ENCODE measurements at regions not wholly inside any gene's neighbourhood (a gene's known extent, or its start where the extent isn't known, plus 50 kb on each side); places are given as distances from the start of the nearest gene placed in this dataset.
"Not testable (repeated sequence)": the region's sequence is repeated elsewhere in the genome, so short reads cannot be mapped to it uniquely, and the experiment has no call there.

DNA sequence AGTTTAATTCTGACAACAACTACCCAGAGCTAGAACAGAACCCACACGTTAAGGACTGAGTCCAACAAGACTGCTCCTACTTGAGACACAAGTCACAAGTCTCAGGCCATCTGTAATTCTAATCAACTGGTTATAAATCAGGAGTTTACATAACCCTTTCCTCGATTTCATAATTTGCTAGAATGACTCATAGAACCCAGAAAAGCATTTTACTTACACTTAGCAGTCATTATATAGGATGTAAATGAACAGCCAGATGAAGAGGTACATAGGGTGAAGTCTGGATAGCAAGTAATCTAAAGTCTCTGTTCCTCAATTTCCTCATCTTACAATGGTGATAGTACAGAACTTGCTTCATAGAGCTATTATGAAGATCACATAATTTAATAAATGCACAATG lies 1018.2 kb downstream of the DIPK2A start:
- in situ Hi-C loops (cut with MboI; ENCODE audit: low pct_unique_long_range_greater_than_20kb in 2 of 9, low sequenced_read_pairs in 9 of 9, unreplicated experiment in 9 of 9) = no loop called here
- 0 to 80% (median 36%) methylated on average over 1 to 2 of the region's 2 CpGs; no CpG with 5 or more reads in 2 of the 10 experiments for WGBS, 10 experiments
- H3K4me3 ChIP-seq = no peak overlapping the region
- ATAC-seq (replicated peaks in 6 of 8) = peak in 5 of 8 experiments; percentile 25 to 51 (median 44)
- no peak overlapping the region for H3K27ac ChIP-seq
- no peaks in the 10 kb centered on the region for H3K4me1 ChIP-seq (replicated peaks in 1 of 2)

DNA sequence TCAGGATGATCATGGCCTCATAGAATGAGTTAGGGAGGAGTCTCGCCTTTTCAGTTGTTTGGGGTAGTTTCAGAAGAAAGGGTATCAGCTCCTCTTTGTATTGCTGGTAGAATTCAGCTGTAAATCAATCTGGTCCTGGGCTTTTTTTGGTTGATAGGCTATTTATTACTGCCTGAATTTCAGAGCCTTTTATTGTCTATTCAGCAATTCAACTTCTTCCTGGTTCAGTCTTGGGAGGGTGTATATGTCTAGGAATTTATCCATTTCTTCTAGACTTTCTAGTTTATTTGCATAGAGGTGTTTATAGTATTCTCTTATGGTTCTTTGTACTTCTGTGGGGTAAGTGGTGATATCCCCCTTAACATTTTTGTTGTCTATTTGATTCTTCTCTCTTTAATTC lies 1024.2 kb downstream of the DIPK2A start:
- Histone ChIP-seq H3K27ac (no peak overlapping the region), H3K4me1 (replicated peaks in 1 of 2) (no peaks in the 10 kb centered on the region), H3K4me3 (no peak overlapping the region)
- 0 to 88% (median 67%) methylated on average over 1 of the region's 1 CpG; no CpG with 5 or more reads in 3 of the 10 experiments for WGBS, 10 experiments
- no peak for ATAC-seq (replicated peaks in 6 of 8)
- in situ Hi-C loops (cut with MboI; ENCODE audit: low pct_unique_long_range_greater_than_20kb in 2 of 9, low sequenced_read_pairs in 9 of 9, unreplicated experiment in 9 of 9) = no loop called here

DNA sequence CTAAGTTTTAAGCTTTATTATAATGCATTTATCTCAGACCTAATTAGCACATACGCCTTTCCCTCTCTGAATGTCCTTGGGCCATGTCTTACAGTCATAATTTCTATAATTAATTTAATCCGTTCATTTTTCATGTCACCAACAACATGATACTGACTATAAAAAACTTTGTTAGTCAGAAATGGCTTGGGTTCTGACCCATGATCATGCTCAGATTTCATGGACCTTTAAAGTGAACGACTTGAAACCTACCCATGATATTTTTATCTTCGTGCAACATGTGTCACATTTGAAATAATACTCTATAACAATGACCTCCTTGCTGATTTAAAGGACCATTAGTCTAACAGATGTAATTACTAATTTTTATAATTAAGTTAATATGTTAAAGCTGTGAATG lies 1033.8 kb downstream of the DIPK2A start:
- H3K4me3 ChIP-seq = no peak overlapping the region
- WGBS, 10 experiments = 0 to 97% (median 77%) methylated on average over 2 to 4 of the region's 4 CpGs
- ATAC-seq (replicated peaks in 6 of 8) = no peak
- H3K27ac ChIP-seq = no peak overlapping the region
- no peaks in the 10 kb centered on the region for H3K4me1 ChIP-seq (replicated peaks in 1 of 2)
- in situ Hi-C loops (cut with MboI; ENCODE audit: low pct_unique_long_range_greater_than_20kb in 2 of 9, low sequenced_read_pairs in 9 of 9, unreplicated experiment in 9 of 9) = no loop called here

DNA sequence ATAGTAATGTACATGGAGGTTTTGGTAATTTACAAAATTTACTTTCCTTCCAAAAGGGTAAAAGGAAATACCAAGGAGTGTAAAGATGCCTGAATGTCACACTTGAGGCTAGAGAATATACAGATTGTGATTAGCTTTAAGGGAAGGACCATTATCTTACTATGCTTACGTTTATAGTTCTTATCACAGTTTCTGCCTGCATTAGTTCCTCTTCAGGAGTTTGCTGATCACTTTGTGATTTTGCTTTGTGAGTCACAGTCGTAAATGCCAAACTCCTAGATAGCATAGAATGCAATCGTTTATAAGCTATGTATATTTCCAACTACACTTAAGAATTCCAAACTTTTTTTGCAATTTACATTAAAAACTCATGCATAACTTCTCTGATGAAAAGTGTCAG lies 1034.6 kb downstream of the DIPK2A start:
- ATAC-seq (replicated peaks in 6 of 8) = no peak
- Histone ChIP-seq H3K4me1 (replicated peaks in 1 of 2) (no peaks in the 10 kb centered on the region), H3K4me3 (no peak overlapping the region), H3K27ac (no peak overlapping the region)
- in situ Hi-C loops (cut with MboI; ENCODE audit: low pct_unique_long_range_greater_than_20kb in 2 of 9, low sequenced_read_pairs in 9 of 9, unreplicated experiment in 9 of 9) = no loop called here
- WGBS, 10 experiments = 6 to 92% (median 81%) methylated on average over 1 to 3 of the region's 3 CpGs

DNA sequence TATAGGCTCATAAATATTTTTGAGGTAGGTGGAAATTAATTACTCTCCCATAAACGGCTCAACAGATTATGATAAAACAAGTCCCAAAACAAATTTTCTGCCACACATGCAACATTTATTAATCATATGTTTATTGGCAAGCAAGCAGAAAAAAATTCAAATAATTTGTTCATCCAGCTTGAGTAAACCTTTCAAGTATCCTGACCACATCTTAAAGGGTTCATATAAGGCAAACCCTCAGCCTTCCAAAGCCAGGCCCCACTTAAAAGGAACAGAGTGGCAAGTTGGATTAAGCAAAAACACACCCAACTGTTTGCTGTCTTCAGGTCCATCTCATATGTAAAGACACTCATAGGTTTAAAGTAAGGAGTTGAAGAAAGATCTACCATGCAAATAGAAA lies 1042.3 kb downstream of the DIPK2A start:
- no peak overlapping the region for H3K4me3 ChIP-seq
- H3K4me1 ChIP-seq (replicated peaks in 1 of 2) = no peaks in the 10 kb centered on the region
- in situ Hi-C loops (cut with MboI; ENCODE audit: low pct_unique_long_range_greater_than_20kb in 2 of 9, low sequenced_read_pairs in 9 of 9, unreplicated experiment in 9 of 9) = no loop called here
- no peak for ATAC-seq (replicated peaks in 6 of 8)
- H3K27ac ChIP-seq = no peak overlapping the region
- WGBS, 10 experiments = 0 to 100% (median 86%) methylated on average over 1 of the region's 1 CpG; no CpG with 5 or more reads in 1 of the 10 experiments

DNA sequence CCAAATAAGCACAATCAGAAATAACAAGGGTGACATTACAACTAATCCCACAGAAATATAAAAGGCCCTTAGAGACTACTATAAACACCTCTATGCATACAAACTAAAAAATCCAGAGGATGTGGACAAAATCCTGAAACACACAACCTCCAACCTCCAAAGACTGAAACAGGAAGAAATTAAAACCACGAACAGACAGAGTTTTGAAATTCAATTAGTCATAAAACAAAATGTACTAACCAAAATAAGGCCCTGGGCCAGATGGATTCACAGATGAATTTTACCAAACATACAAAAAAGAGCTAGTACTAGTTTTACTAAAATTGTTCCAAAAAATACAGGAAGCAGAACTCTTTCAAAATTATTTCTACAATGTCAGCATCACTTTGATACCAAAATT lies 1043.6 kb downstream of the DIPK2A start:
- Histone ChIP-seq H3K4me3 (no peak overlapping the region), H3K4me1 (replicated peaks in 1 of 2) (no peaks in the 10 kb centered on the region), H3K27ac (no peak overlapping the region)
- in situ Hi-C loops (cut with MboI; ENCODE audit: low pct_unique_long_range_greater_than_20kb in 2 of 9, low sequenced_read_pairs in 9 of 9, unreplicated experiment in 9 of 9) = no loop called here
- WGBS, 10 experiments = 0 to 100% (median 71%) methylated on average over 1 of the region's 1 CpG; no CpG with 5 or more reads in 1 of the 10 experiments
- ATAC-seq (replicated peaks in 6 of 8) = no peak

DNA sequence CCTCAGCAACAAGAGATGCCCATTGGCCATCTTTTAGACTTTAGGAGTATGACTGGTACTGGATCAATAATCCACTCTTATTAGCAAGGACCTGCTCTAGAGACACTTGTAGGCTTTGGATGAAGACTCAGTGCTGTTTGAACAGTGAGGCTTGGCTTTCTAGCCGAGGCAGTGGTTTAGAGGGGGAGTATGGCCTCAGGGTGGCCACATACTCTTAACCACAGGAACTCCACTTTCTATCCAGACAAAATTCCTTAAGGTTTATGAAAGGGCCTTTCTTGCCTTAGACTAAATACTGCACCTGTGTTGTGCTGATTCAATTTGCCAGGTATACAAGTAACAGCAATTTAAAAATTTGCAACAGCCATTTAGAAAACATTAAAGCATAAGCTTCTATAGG lies 1046.3 kb downstream of the DIPK2A start:
- Histone ChIP-seq H3K4me1 (replicated peaks in 1 of 2) (no peaks in the 10 kb centered on the region), H3K27ac (no peak overlapping the region), H3K4me3 (no peak overlapping the region)
- WGBS, 10 experiments = 0 to 88% (median 20%) methylated on average over 1 of the region's 1 CpG; no CpG with 5 or more reads in 4 of the 10 experiments
- in situ Hi-C loops (cut with MboI; ENCODE audit: low pct_unique_long_range_greater_than_20kb in 2 of 9, low sequenced_read_pairs in 9 of 9, unreplicated experiment in 9 of 9) = no loop called here
- ATAC-seq (replicated peaks in 6 of 8) = no peak

DNA sequence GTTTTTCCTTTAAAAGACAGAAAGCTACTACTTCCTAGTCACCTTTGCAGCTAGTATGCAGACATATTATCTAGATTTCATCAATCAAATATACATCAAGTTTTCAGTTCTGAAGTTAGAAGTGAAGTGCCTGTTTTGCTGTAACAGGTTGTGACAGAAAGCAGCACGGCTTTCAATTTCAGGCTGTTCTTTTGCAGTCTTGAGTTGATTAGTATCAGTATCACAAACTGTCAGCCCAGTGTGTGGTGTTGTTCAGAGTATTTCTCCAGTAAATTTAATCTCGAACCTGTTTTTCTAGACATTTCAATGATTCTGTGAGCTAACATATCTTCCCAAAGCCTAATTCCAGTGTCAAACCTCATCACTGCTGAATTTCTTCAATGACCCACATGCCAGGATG lies 1050.8 kb downstream of the DIPK2A start:
- 0 to 100% (median 18%) methylated on average over 1 to 2 of the region's 2 CpGs; no CpG with 5 or more reads in 3 of the 10 experiments for WGBS, 10 experiments
- no peak for ATAC-seq (replicated peaks in 6 of 8)
- in situ Hi-C loops (cut with MboI; ENCODE audit: low pct_unique_long_range_greater_than_20kb in 2 of 9, low sequenced_read_pairs in 9 of 9, unreplicated experiment in 9 of 9) = no loop called here
- Histone ChIP-seq H3K4me3 (no peak overlapping the region), H3K27ac (no peak overlapping the region), H3K4me1 (replicated peaks in 1 of 2) (no peaks in the 10 kb centered on the region)

DNA sequence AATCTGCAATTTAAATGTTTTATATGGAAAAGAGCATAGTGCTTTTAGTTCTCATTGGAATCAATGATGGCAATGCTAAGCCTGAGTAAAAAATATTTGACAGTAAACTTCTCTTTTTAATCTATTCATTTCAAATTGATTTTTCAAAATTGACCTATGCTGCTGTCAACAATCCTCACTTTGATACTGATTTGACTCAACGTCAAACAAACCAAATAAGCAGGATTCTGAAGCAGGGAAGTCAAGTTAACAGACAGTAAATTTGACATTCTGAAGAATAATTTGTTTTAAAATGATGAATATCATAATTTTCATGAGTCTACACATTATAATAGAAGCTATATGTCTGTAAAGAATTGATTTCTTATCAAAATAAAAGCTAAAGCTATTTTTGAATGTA lies 1053.1 kb downstream of the DIPK2A start:
- 0 to 100% (median 77%) methylated on average over 1 of the region's 1 CpG for WGBS, 10 experiments
- Histone ChIP-seq H3K27ac (no peak overlapping the region), H3K4me3 (no peak overlapping the region), H3K4me1 (replicated peaks in 1 of 2) (no peaks in the 10 kb centered on the region)
- ATAC-seq (replicated peaks in 6 of 8) = no peak
- in situ Hi-C loops (cut with MboI; ENCODE audit: low pct_unique_long_range_greater_than_20kb in 2 of 9, low sequenced_read_pairs in 9 of 9, unreplicated experiment in 9 of 9) = no loop called here

DNA sequence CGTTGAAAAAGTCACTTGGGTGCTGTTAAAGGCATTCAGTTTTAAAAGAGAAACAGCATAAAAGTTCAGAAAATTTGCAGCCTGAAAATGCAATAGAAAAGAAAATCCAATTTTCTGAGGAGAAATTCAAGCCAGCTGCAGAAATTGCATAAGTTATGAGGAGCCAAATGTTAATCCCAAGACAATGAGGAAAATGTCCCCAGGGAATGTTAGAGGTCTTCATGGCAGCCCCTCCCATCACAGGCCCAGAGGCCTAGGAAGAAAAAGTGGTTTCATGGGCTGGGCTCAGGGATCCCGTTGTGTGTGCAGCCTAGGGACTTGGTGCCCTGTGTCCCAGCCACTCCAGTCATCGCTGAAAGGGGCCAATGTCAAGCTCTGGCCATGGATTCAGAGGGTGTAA lies 1055.6 kb downstream of the DIPK2A start:
- H3K4me3 ChIP-seq; in situ Hi-C loops (cut with MboI; ENCODE audit: low pct_unique_long_range_greater_than_20kb in 2 of 9, low sequenced_read_pairs in 9 of 9, unreplicated experiment in 9 of 9); H3K27ac ChIP-seq; ATAC-seq (replicated peaks in 6 of 8); H3K4me1 ChIP-seq (replicated peaks in 1 of 2): not testable (repeated sequence)
- 0 to 75% (median 30%) methylated on average over 1 to 3 of the region's 3 CpGs; no CpG with 5 or more reads in 2 of the 10 experiments for WGBS, 10 experiments

DNA sequence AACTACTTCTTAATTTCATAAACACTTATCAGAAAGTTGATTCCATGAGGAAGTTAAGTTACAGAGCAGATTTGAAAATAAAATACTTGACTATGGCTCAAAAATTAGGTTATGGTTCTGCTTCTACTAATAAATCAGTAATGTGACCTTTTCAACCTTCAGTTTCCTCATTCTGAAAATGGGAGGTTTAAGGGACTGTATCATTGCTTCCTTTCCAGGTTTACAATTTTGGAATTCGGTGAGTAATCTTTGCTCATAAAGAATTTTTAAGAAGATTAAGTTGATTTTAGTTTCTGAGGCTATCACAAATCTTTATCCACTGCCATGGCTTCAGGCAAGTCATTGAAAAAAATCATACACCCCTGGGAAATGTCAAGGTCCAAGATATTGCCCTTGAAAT lies 1061.2 kb downstream of the DIPK2A start:
- Histone ChIP-seq H3K4me1 (replicated peaks in 1 of 2) (peaks cover 0 to 7% of the 10 kb centered on the region in 2 donors), H3K4me3 (no peak overlapping the region), H3K27ac (no peak overlapping the region)
- no peak for ATAC-seq (replicated peaks in 6 of 8)
- 0 to 83% (median 67%) methylated on average over 1 of the region's 1 CpG; no CpG with 5 or more reads in 1 of the 10 experiments for WGBS, 10 experiments
- in situ Hi-C loops (cut with MboI; ENCODE audit: low pct_unique_long_range_greater_than_20kb in 2 of 9, low sequenced_read_pairs in 9 of 9, unreplicated experiment in 9 of 9) = no loop called here

DNA sequence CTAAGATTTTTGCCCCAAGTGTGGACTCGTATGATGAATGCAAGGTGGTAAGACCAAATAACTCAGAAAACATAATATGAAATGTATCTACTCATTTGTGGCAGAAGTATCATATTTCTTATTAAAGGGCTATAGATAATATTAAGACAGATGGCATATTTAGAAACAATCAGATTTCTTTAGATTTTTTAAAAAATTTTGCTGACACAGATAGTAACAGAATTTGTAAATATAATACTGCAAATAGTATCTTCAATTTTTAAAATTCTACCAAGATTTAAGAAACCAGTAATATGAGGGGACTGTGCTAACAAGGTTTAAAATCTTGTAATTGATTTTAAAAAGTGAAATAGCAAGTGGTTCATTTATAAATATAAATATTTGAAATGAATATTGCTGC lies 1064.1 kb downstream of the DIPK2A start:
- no peak overlapping the region for H3K27ac ChIP-seq
- in situ Hi-C loops (cut with MboI; ENCODE audit: low pct_unique_long_range_greater_than_20kb in 2 of 9, low sequenced_read_pairs in 9 of 9, unreplicated experiment in 9 of 9) = no loop called here
- no peak for ATAC-seq (replicated peaks in 6 of 8)
- WGBS, 10 experiments = 0 to 100% (median 80%) methylated on average over 1 of the region's 1 CpG; no CpG with 5 or more reads in 1 of the 10 experiments
- no peak overlapping the region for H3K4me3 ChIP-seq
- H3K4me1 ChIP-seq (replicated peaks in 1 of 2) = peaks cover 0 to 7% of the 10 kb centered on the region in 2 donors

DNA sequence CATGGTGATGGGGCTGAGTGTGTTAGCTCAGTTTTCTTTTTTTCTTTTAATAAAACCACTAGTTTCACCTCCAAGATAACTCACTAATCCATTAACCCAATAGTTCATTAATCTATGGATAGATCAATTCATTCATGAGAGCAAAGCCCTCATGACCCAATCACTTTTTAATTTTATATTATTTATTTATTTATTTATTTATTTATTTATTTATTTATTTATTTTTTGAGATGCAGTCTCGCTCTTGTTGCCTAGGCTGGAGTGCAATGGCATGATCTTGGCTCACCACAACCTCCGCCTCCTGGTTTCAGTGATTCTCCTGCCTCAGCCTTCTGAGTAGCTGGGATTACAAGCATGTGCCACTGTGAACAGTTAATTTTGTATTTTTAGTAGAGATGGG lies 1082.4 kb downstream of the DIPK2A start:
- in situ Hi-C loops (cut with MboI; ENCODE audit: low pct_unique_long_range_greater_than_20kb in 2 of 9, low sequenced_read_pairs in 9 of 9, unreplicated experiment in 9 of 9); ATAC-seq (replicated peaks in 6 of 8); H3K4me3 ChIP-seq; H3K4me1 ChIP-seq (replicated peaks in 1 of 2); H3K27ac ChIP-seq: not testable (repeated sequence)
- 0 to 100% (median 75%) methylated on average over 1 to 2 of the region's 2 CpGs; no CpG with 5 or more reads in 1 of the 10 experiments for WGBS, 10 experiments

DNA sequence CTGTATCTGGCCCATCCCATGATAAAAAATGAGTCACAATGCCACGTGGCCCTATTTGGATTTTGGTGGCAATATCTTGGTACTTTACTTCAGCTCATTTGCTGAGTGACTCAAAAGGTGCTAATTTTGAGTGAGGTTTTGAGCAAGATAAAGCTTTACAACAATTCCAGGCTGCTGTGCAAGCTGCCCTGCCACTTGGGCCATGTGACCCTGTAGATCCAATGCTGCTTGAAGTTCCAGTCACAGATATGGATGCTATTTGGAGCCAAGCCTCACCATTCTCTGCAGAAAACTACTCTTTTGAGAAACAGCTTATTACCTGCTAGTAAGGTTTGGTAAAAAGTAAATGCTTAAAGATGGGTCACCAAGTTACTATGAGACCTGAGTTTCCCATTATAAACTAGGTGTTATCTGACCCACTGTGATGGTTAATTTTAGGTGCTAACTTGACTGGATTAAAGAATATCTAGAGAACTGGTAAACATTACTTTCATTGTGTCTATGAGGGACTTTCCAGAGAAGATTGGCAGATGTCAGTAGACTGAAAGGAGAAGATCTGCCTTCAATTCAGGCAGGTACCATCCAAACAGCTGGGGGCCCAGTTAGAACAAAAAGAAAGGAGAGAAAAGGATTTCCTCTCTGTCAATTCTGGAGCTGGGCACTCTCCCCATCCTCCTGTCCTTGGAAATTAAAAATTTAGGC lies 1083.9 kb downstream of the DIPK2A start:
- in situ Hi-C loops (cut with MboI; ENCODE audit: low pct_unique_long_range_greater_than_20kb in 2 of 9, low sequenced_read_pairs in 9 of 9, unreplicated experiment in 9 of 9) = no loop called here
- Histone ChIP-seq H3K27ac (no peak overlapping the region), H3K4me1 (replicated peaks in 1 of 2) (no peaks in the 10 kb centered on the region), H3K4me3 (no peak overlapping the region)
- no peak for ATAC-seq (replicated peaks in 6 of 8)
- 0 to 100% (median 43%) methylated on average over 1 of the region's 1 CpG; no CpG with 5 or more reads in 5 of the 10 experiments for WGBS, 10 experiments

All from motor neuron (in vitro differentiated cells).